ENCODE measurements at regions not wholly inside any gene's neighbourhood (a gene's known extent, or its start where the extent isn't known, plus 50 kb on each side); places are given as distances from the start of the nearest gene placed in this dataset.

- TF ChIP-seq AKNA (CRISPR knock-in tag; IDR thresholded peaks at IDR 0.05; ENCODE audit: borderline replicate concordance) (no peak), ZNF607 (CRISPR knock-in tag; IDR thresholded peaks at IDR 0.05; ENCODE audit: borderline replicate concordance) (no peak)
Observed at GRCh38 chrX:118250445-118250844, 95.5 kb upstream of the WDR44 start (continued).

GRCh38 chrX:118251271-118251670 lies 94.6 kb upstream of the WDR44 start:
- no peak overlapping the region for H2AFZ ChIP-seq (ENCODE audit: low read length)
- CTCF ChIA-PET (ENCODE audit: low intra/inter-chr PET ratio, low total read pairs) = no interaction called here
- in situ Hi-C loops (cut with HindIII; ENCODE audit: extremely low pct_ligation_motif_present, low pct_unique_long_range_greater_than_20kb) (no loop called here), intact Hi-C loops (cut with micrococcal nuclease; ENCODE audit: unreplicated experiment) (no loop called here)
- H4K20me1 ChIP-seq (ENCODE audit: insufficient read depth, low read length) = no peaks in the 10 kb centered on the region
- ATAC-seq = no peak
- no peaks in the 10 kb centered on the region for H3K9me3 ChIP-seq (ENCODE audit: low read length)
- H3K4me2 ChIP-seq (ENCODE audit: low read depth, low read length) = no peak overlapping the region
- no peaks in the 10 kb centered on the region for H3K27me3 ChIP-seq (ENCODE audit: control insufficient read depth in 1 of 2, insufficient read depth in 2 of 2, low read length in 2 of 2)
- BruUV-seq (replicated peaks) = no TSS peak
- H3K9ac ChIP-seq (ENCODE audit: insufficient read depth, low read depth, low read length) = no peak overlapping the region
- H3K79me2 ChIP-seq (ENCODE audit: insufficient read depth, low read length) = no peaks in the 10 kb centered on the region
- no peak overlapping the region for H3K27ac ChIP-seq (ENCODE audit: extremely low read length, insufficient read depth, low read length)
- WGBS (ENCODE audit: low lambda C conversion rate) = 5% methylated on average over 3 of the region's 3 CpGs
- no peak for FAIRE-seq
- POLR2A ChIA-PET = no interaction called here
- no peak for DNase-seq (ENCODE audit: low spot score)
- H3K4me3 ChIP-seq (replicated peaks in 1 of 3; ENCODE audit: insufficient read depth in 1 of 3, low read depth in 2 of 3, low read length in 3 of 3) = no peak overlapping the region
- H3K36me3 ChIP-seq (replicated peaks in 1 of 2; ENCODE audit: control insufficient read depth in 1 of 2, insufficient read depth in 2 of 2, low read length in 2 of 2) = no peaks in the 10 kb centered on the region
- H3K4me1 ChIP-seq (ENCODE audit: insufficient read depth, low read length) = no peaks in the 10 kb centered on the region
- TF ChIP-seq TBX3 (IDR thresholded peaks at IDR 0.05; ENCODE audit: borderline replicate concordance) (no peak), SOX5 (CRISPR knock-in tag; IDR thresholded peaks at IDR 0.05; ENCODE audit: borderline replicate concordance) (no peak), MIXL1 (CRISPR knock-in tag; IDR thresholded peaks at IDR 0.05) (no peak), MZF1 (CRISPR knock-in tag; IDR thresholded peaks at IDR 0.05; ENCODE audit: borderline replicate concordance) (no peak), PCBP1 (IDR thresholded peaks at IDR 0.05; ENCODE audit: borderline replicate concordance, low read depth, low read length) (no peak), ZNF792 (CRISPR knock-in tag; IDR thresholded peaks at IDR 0.05) (no peak), TBL1XR1 (IDR thresholded peaks at IDR 0.05; ENCODE audit: borderline replicate concordance, low read length, partially characterized antibody) (no peak), NR0B2 (CRISPR knock-in tag; IDR thresholded peaks at IDR 0.05) (no peak), TIGD3 (CRISPR knock-in tag; IDR thresholded peaks at IDR 0.05; ENCODE audit: borderline replicate concordance) (no peak), GZF1 (CRISPR knock-in tag; IDR thresholded peaks at IDR 0.05) (no peak), ZBTB42 (CRISPR knock-in tag; IDR thresholded peaks at IDR 0.05) (no peak), ZNF781 (CRISPR knock-in tag; IDR thresholded peaks at IDR 0.05; ENCODE audit: borderline replicate concordance, not compliant biosample characterization) (no peak), HMG20B (CRISPR knock-in tag; conservative IDR thresholded peaks at IDR 0.05) (no peak), ZFP90 (CRISPR knock-in tag; IDR thresholded peaks at IDR 0.05; ENCODE audit: borderline replicate concordance) (no peak), ELK4 (CRISPR knock-in tag; IDR thresholded peaks at IDR 0.05; ENCODE audit: borderline replicate concordance) (no peak)

Measured in HepG2 (cell line).